HG03103 (cell line): ENCODE measurements at regions not wholly inside any gene's neighbourhood (a gene's known extent, or its start where the extent isn't known, plus 50 kb on each side); places are given as distances from the start of the nearest gene placed in this dataset.
"Not testable (repeated sequence)": the region's sequence is repeated elsewhere in the genome, so short reads cannot be mapped to it uniquely, and the experiment has no call there.

Experiments used
- ATAC-seq: cut with Tn5 transposase; IDR thresholded peaks from one replicate; pipeline ENCODE4 v1.9.1; 2021; ENCODE audit warnings: low read depth; ENCODE audit not compliant: unreplicated experiment

- ATAC-seq = no peak
Observed at GRCh38 chrX:773292-774025, 142.9 kb downstream of the SHOX start.

GRCh38 chrX:771536-771935 lies 140.9 kb downstream of the SHOX start:
- no peak for ATAC-seq

- ATAC-seq = no peak
Observed at GRCh38 chrX:769796-770195, 139.2 kb downstream of the SHOX start.

- ATAC-seq = no peak
Observed at GRCh38 chrX:768596-768995, 138.0 kb downstream of the SHOX start.

- ATAC-seq = no peak
Observed at GRCh38 chrX:758917-759316, 128.3 kb downstream of the SHOX start.

- ATAC-seq = no peak
Observed at GRCh38 chrX:750812-751211, 120.2 kb downstream of the SHOX start.

- no peak for ATAC-seq
Observed at GRCh38 chrX:750263-750662, 119.7 kb downstream of the SHOX start.

GRCh38 chrX:747176-747575 lies 116.6 kb downstream of the SHOX start:
- ATAC-seq = no peak

GRCh38 chrX:739611-740010 lies 109.0 kb downstream of the SHOX start:
- no peak for ATAC-seq

GRCh38 chrX:737021-737420 lies 106.4 kb downstream of the SHOX start:
- not testable (repeated sequence) for ATAC-seq

GRCh38 chrX:734362-734761 lies 103.8 kb downstream of the SHOX start:
- ATAC-seq = no peak

- ATAC-seq = no peak
Observed at GRCh38 chrX:733961-734360, 103.4 kb downstream of the SHOX start.

GRCh38 chrX:729583-730409 lies 99.2 kb downstream of the SHOX start:
- no peak for ATAC-seq

- not testable (repeated sequence) for ATAC-seq
Observed at GRCh38 chrX:729101-729500, 98.5 kb downstream of the SHOX start.

- not testable (repeated sequence) for ATAC-seq
Observed at GRCh38 chrX:728639-729038, 98.0 kb downstream of the SHOX start.

- ATAC-seq = no peak
Observed at GRCh38 chrX:727738-728621, 97.4 kb downstream of the SHOX start.

- no peak for ATAC-seq
Observed at GRCh38 chrX:725971-726370, 95.4 kb downstream of the SHOX start.

- ATAC-seq = no peak
Observed at GRCh38 chrX:724256-724655, 93.7 kb downstream of the SHOX start.

- no peak for ATAC-seq
Observed at GRCh38 chrX:723781-724180, 93.2 kb downstream of the SHOX start.

GRCh38 chrX:721354-721753 lies 90.8 kb downstream of the SHOX start:
- no peak for ATAC-seq

GRCh38 chrX:720825-721224 lies 90.2 kb downstream of the SHOX start:
- no peak for ATAC-seq
